GM21447 (cell line): ENCODE measurements at regions not wholly inside any gene's neighbourhood (a gene's known extent, or its start where the extent isn't known, plus 50 kb on each side); places are given as distances from the start of the nearest gene placed in this dataset.
A peak's percentile ranks its signal among the peaks of the same experiment; 100 is the strongest.

Experiments used
- ATAC-seq: cut with Tn5 transposase; IDR thresholded peaks from one replicate; pipeline ENCODE4 v1.9.1; 2021; ENCODE audit not compliant: unreplicated experiment

DNA sequence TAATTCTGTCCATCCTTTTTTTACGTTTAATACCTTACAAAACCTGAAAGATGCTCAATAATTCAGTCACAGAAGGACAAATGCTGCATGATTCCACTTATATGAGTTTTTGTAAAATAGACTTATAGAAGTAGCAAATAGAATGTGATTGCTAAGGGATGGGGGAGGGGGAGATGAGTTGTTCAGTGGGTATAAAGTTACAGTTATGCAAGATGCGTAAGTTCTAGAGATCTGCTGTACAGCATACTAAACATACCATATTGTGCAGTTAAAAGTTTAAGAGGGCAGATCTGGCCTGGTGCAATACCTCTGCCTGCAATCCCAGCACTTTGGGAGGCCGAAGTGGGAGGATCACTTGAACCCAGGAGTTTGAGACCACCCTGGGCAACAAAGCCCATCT, 78.8 kb downstream of the TET3 start:
- ATAC-seq: no peak

GRCh38 chr2:74065456-74065855, 80.7 kb downstream of the TET3 start:
- ATAC-seq: no peak

- no peak for ATAC-seq
Measured at GRCh38 chr2:74066491-74067203, 81.1 kb downstream of the BOLA3 start.

GRCh38 chr2:74067221-74067747, 80.4 kb downstream of the BOLA3 start:
- ATAC-seq: no peak

DNA sequence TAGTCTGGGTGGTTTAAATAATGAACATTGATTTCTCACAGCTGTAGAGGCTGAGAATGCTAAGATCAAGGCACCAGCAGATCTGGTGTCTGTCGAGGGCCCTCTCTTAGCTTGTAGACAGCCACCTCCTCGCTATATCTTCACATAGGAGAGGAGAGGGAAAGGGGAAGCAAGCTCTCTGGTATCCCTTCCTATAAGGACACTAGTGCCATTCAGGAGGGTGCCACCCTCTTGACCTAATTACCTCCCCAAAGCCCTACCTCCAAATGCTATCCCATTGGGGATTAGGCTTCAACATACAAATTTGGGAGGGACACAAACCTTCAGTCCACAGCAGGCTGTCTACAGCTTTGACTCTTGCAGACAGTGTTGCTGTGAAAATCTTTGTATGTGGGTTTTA, 76.7 kb downstream of the BOLA3 start:
- ATAC-seq: no peak

GRCh38 chr2:74071426-74071825, 76.3 kb downstream of the BOLA3 start:
- no peak for ATAC-seq

- no peak for ATAC-seq
Measured at GRCh38 chr2:74072565-74072964, 75.1 kb downstream of the BOLA3 start.

DNA sequence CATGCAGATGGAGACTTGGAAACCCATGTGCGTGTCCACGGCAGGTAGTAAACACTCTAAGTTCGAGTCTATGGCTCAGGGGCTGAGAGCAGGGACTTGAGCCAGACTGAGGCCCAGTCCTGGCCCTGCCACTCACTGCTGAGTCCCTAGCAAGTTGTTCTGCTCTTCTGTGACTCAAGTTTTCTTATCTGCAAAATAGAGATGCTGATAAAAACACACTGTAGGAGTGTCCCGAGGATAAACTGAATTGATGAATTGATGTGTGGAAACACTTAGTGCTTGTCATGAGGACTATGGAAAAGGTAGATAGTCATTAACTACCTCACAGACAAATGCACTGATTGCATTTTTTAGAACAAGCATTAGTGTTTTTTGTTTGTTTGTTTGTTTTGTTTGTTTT, 73.2 kb downstream of the BOLA3 start:
- no peak for ATAC-seq

DNA sequence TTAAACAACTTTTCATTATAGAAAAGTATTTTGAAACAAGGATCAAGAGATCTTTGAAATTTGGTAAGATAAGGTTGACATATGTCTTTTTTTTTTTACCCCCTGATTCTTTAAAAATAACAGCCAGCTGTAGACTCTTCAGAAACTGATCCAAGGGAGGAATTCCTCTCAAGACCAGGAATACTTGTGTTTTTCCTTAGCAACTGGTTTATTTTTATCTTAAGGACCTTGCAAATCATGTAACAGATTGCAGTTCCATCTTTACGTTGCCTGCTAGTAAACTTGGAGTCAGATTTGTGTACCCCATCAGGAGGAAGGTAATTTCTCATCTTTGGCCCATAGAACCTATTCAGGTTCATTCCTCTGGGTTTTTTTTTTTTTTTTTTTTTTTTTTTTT, 71.6 kb downstream of the BOLA3 start:
- no peak for ATAC-seq

GRCh38 chr2:74077636-74078035, 70.1 kb downstream of the BOLA3 start:
- ATAC-seq: no peak

DNA sequence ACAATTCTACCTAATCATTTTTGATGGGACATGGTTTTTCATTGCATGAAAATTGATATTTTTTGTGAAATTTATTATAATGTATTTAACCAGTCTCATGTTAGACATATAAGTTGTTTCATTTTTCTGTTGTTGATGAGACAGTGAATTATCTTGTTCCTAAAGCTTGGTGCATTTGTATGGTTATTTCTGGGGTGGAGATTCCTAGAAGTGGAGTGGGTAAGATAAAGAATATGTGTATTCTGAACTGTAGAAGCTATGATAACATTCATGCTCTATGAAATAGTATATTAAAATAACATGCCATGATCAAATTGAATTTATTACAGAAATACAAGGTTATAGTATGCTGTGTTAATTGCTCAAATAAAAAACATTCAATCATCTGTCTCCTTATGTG, 69.2 kb downstream of the BOLA3 start:
- ATAC-seq: no peak

- peak; percentile 78 for ATAC-seq
Measured at GRCh38 chr2:74079522-74080341, 68.0 kb downstream of the BOLA3 start.

DNA sequence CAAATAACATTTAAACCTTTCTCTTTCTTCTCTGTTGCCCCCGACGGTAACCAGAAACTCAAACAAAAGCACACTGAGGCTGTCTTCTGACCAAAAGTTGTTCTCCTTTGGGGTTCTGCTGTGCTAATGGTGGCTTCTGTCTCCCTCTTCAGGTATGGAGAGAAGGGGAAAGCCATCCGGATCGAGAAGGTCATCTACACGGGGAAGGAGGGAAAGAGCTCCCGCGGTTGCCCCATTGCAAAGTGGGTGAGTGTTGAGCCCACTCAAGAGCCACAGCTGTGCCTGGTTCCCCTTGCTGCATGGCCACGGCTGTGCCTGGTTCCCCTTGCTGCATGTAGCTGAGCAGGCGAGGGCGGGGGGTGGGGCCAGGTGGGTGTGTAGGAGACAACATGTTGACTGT, 67.4 kb downstream of the BOLA3 start:
- peak; percentile 27 for ATAC-seq

- no peak for ATAC-seq
Measured at GRCh38 chr2:74081030-74081762, 66.5 kb downstream of the BOLA3 start.

DNA sequence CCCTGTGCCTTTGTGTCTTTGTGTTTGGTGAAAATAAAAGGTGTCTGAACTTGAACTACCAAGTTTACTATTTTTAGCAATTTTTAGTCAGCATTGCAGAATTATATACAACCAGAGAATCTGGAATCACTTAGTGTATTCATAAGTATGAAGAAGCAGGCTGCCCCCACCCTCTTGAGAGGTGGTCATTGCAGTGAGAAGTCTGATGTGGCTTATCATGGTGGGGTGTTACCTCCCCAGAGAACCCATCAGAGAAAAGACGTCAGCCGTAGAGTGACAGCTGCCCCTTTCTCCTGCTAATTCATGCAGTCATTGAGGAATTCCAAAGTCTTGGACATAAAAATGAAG, 66.0 kb downstream of the BOLA3 start:
- ATAC-seq: no peak

DNA sequence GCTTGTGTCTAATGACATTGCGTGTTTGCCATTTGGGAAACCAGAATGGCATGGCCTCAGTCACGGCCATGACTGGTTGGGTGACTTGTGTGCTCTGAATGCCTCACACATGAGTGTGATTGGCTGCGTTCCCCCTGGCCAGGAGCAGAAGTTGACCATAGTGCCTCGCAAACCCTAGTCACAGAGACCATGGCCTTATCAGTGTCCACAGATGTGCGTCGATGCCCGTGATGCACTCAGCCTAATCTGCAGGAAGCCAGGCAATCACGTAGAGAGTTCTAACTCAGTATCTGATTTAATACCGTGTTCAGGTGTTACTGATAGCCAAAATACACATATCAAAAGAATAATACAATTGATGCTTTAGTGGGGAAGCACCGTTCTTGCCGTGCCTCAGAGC, 64.0 kb downstream of the BOLA3 start:
- no peak for ATAC-seq
